HG03039 (cell line): ENCODE measurements at regions not wholly inside any gene's neighbourhood (a gene's known extent, or its start where the extent isn't known, plus 50 kb on each side); places are given as distances from the start of the nearest gene placed in this dataset.
A peak's percentile ranks its signal among the peaks of the same experiment; 100 is the strongest.
"Not testable (repeated sequence)": the region's sequence is repeated elsewhere in the genome, so short reads cannot be mapped to it uniquely, and the experiment has no call there.

Source experiments
- ATAC-seq: cut with Tn5 transposase; IDR thresholded peaks from one replicate; pipeline ENCODE4 v1.9.1; 2021; ENCODE audit warnings: mild to moderate bottlenecking, moderate library complexity; ENCODE audit not compliant: unreplicated experiment

- ATAC-seq = no peak
Measured at GRCh38 chr1:222014001-222014400, 272.1 kb upstream of the DUSP10 start.

GRCh38 chr1:222012816-222013215 lies 270.9 kb upstream of the DUSP10 start:
- ATAC-seq = no peak

- ATAC-seq = no peak
Measured at GRCh38 chr1:222010306-222010705, 268.4 kb upstream of the DUSP10 start.

DNA sequence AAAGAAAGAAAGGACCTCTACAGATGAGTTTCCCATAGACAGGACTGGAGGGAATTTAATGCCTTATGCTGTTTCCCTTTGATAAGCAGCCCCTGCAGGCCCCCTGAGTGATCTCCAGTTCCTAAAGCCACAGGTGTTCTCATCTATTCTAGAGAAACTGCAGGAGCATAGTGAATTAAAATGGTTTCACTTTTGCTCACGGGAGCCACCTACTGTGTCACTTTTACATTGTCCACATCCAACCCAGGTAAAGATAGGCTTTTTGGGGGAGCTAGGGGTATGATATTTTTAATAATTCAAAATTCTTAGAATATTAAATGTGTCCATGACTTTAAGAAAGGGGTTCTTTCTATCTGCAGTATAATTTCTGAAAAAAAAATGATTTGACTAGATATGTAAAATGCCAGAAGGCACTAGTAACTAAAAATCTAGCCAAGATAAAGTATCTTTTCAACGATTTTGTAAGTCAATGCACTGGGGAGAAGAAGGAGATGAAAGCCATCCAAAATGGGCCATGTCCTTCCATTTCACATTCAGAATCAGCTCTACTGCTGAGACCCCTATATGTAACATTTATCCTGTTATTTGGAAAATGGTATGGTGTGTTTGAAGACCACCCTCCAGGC lies 267.3 kb upstream of the DUSP10 start:
- ATAC-seq = no peak

GRCh38 chr1:222006715-222007114 lies 264.8 kb upstream of the DUSP10 start:
- ATAC-seq = no peak

- ATAC-seq = no peak
Measured at GRCh38 chr1:222004784-222005183, 262.9 kb upstream of the DUSP10 start.

DNA sequence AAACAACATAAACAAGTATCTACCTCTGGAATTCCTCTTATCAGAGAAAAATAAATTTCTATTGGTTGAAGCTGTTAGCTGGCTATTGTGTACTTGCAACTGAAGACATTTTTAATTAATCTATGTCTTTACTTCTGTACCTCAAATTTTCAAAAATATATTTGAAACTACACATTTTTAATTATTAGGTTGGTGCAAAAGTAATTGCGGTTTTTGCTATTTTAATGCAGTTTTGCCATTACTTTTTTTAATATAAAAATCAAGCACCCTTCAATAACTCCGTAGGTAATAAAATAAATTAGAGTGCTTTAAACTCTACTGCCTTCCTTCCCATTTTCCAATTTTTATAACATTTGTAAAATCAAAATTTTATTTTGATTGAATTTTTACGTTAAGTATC lies 262.1 kb upstream of the DUSP10 start:
- ATAC-seq = no peak

GRCh38 chr1:222002503-222002902 lies 260.6 kb upstream of the DUSP10 start:
- no peak for ATAC-seq

GRCh38 chr1:222000131-222000530 lies 258.2 kb upstream of the DUSP10 start:
- no peak for ATAC-seq

DNA sequence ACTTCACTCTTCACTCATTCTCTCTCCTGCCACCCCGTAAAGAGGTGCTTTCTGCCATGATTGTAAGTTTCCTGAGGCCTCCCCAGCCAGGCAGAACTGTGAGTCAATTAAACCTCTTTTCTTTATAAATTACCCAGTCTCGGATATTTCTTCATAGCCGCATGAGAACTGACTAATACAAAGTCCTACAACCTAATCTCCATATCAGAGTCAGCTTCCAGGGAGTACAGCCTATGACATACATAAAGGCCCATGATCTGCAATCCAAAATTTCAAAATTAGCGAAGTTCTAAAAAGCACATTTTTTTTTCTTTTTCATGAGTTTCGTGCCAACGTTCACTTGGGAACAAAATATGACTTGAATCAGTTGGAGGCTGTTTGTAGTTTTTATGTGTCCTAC lies 256.9 kb upstream of the DUSP10 start:
- ATAC-seq = no peak

- no peak for ATAC-seq
Measured at GRCh38 chr1:221998186-221998612, 256.3 kb upstream of the DUSP10 start.

- not testable (repeated sequence) for ATAC-seq
Measured at GRCh38 chr1:221997012-221997411, 255.1 kb upstream of the DUSP10 start.

DNA sequence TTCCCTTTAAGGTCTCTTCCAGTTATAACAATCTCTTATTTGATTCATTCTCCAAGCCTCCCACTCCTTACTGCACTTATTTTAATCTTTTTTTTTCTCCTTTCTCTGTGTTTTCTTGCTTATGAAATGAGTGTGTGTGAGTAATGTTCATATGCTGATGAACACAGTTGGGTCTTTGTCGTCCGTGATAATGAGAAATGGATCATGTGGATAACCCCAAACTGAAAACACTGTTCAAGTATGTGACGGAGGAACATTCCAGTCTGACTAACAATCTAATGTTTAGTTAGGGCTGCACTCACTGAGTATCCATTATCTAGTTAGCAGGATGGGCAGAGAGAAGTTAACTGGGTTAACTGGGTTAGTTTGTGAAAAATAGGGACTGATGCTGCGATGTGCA lies 253.1 kb upstream of the DUSP10 start:
- ATAC-seq = no peak

GRCh38 chr1:221994274-221994698 lies 252.4 kb upstream of the DUSP10 start:
- peak; percentile 86 for ATAC-seq

DNA sequence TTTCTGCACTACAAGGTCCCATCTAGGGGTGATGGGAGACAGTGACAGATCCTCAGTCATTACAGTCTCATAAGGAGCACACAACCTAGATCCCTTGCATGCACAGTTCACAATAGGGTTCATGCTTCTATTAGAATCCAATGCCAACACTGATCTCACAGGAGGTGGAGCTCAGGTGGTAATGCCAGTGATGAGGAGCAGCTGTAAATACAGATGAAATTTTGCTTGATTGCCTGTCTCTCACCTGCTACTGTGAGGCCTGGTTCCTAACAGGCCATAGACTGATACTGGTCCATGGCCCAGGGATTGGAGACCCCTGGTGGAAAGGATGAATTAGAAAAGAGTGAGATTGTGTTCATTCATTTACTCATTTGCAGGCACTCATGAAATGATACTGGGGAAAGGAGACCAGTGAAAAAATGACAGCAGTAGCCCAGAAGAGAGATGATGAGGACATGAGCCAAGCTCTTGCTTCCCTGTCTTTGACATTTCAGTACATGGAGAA lies 251.6 kb upstream of the DUSP10 start:
- ATAC-seq = no peak

- ATAC-seq = no peak
Measured at GRCh38 chr1:221992427-221992826, 250.5 kb upstream of the DUSP10 start.

- no peak for ATAC-seq
Measured at GRCh38 chr1:221991221-221991620, 249.3 kb upstream of the DUSP10 start.

DNA sequence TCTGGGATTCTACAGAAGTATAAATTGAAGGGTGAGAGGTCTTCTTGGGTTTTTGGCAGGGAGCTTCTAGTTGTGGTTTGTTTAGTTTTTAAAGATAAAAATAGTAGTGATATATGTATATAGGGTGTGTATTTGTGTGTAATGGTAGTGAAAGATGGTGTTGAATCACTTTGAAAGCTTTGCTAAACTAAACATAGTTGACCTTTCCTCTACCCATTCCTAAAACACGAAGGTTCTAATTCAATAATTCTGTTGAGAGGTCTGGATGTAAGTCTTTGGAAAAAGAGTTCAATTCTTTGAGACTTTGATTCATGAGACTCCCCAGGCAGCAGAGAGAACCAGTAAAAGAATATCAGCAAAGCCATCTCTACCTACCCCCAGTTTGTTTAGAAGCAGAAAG lies 247.9 kb upstream of the DUSP10 start:
- ATAC-seq = no peak

DNA sequence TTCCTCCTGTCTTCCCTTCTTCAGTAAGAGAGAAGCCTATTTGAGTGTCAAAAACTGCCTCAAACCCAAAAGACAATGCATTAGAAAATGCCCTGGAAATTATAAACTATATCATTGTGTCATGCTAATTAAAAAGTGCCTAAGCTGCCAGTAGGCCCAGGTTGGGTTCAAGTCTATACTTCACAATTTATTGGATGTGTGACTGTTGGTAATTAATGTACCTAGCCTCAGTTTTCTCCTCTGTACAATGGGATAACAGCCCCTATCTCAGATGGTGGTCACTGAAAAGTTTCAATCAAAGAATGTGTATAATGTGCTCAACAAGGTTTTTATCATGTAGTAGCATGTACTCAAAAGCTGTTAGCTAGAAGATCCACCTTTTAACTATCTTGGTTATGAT lies 246.9 kb upstream of the DUSP10 start:
- ATAC-seq = no peak

- no peak for ATAC-seq
Measured at GRCh38 chr1:221987860-221988520, 246.1 kb upstream of the DUSP10 start.

- ATAC-seq = no peak
Measured at GRCh38 chr1:221983444-221983843, 241.6 kb upstream of the DUSP10 start.

DNA sequence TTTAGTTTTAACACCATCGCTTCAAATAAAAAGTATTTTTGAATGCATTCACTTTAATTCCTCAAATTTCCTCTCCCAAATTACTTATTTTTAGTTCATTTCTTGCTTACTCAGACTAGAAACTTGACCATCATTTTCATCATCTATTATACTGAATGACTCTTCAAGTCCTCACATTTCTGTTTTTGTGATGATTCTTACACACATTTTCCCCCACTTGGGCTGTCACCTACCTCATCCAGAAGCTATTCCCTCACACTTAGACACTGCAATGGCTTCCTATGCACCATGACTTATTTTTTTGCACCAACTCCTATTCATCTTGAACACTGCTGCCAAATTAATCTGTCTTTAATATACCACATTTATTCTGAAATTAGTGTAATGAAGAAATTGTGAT lies 239.6 kb upstream of the DUSP10 start:
- ATAC-seq = no peak
